CD4-positive, CD25-positive, alpha-beta regulatory T cell (primary cell): ENCODE measurements at regions not wholly inside any gene's neighbourhood (a gene's known extent, or its start where the extent isn't known, plus 50 kb on each side); places are given as distances from the start of the nearest gene placed in this dataset.

ENCODE experiments used
- ATAC-seq, 2 donors: fragments of 150-1000 bp; cut with Tn5 transposase; one replicate each; pipeline ENCODE4 v1.10.0; 2021; ENCODE audit warnings: low read depth in 2 of 2, moderate number of reproducible peaks in 2 of 2, moderate library complexity in 1 of 2
- DNase-seq, 3 donors: peaks; one replicate each; pipeline versions ENCODE4 v3.0.0 to v3.0.0-alpha.2; 2012 to 2022; ENCODE audit warnings: mixed read lengths in 1 of 3
- H3K27ac ChIP-seq: one replicate; pipeline ENCODE4 v1.7.0; 2013; ENCODE audit warnings: mild to moderate bottlenecking, low read length; ENCODE audit not compliant: insufficient read depth, poor library complexity, severe bottlenecking
- H3K27me3 ChIP-seq: one replicate; pipeline ENCODE4 v1.7.0; 2013; ENCODE audit warnings: low read length; ENCODE audit not compliant: control insufficient read depth, insufficient read depth
- H3K36me3 ChIP-seq: one replicate; pipeline ENCODE4 v1.7.0; 2013; ENCODE audit warnings: mild to moderate bottlenecking, low read length, moderate library complexity; ENCODE audit not compliant: control insufficient read depth, insufficient read depth
- H3K4me1 ChIP-seq: 2 replicates; pipeline ENCODE4 v1.7.0; 2013; ENCODE audit warnings: mild to moderate bottlenecking, low read length; ENCODE audit not compliant: insufficient read depth, control insufficient read depth, poor library complexity, severe bottlenecking
- H3K4me3 ChIP-seq: one replicate; pipeline ENCODE4 v1.7.0; 2013; ENCODE audit warnings: low read depth, mild to moderate bottlenecking, low read length, moderate library complexity
- H3K9me3 ChIP-seq, 2 experiments: 1 replicate in 1 of 2; 2 replicates in 1 of 2; pipeline ENCODE4 v1.7.0; 2013; ENCODE audit warnings: low read length in 2 of 2, mild to moderate bottlenecking in 1 of 2, moderate library complexity in 1 of 2; ENCODE audit not compliant: control insufficient read depth in 2 of 2
- H3K27ac Mint-ChIP-seq, 3 donors: one replicate each; pipeline ENCODE4 v1.8.0; 2020 to 2022; ENCODE audit warnings: mild to moderate bottlenecking in 3 of 3, mixed read lengths in 3 of 3, moderate library complexity in 2 of 3
- H3K27me3 Mint-ChIP-seq: one replicate; pipeline ENCODE4 v1.8.0; 2022; ENCODE audit warnings: mild to moderate bottlenecking, mixed read lengths
- H3K36me3 Mint-ChIP-seq: one replicate; pipeline ENCODE4 v1.8.0; 2020; ENCODE audit warnings: mixed read lengths
- H3K4me1 Mint-ChIP-seq, 4 donors: one replicate each; pipeline ENCODE4 v1.8.0; 2020 to 2022; ENCODE audit warnings: mixed read lengths in 4 of 4, mild to moderate bottlenecking in 1 of 4
- H3K4me3 Mint-ChIP-seq, 4 donors: one replicate each; pipeline ENCODE4 v1.8.0; 2020 to 2022; ENCODE audit warnings: mild to moderate bottlenecking in 4 of 4, mixed read lengths in 4 of 4, moderate library complexity in 3 of 4
- H3K9me3 Mint-ChIP-seq, 7 donors: one replicate each; pipeline ENCODE4 v1.8.0; 2020 to 2022; ENCODE audit warnings: mixed read lengths in 7 of 7, mild to moderate bottlenecking in 3 of 7, moderate library complexity in 2 of 7

GRCh38 chr5:51449026-51449425 is 65.8 kb downstream of the ISL1 start:
- Mint-ChIP-seq H3K27me3 (no peaks in the 10 kb centered on the region), H3K4me3 (no peak overlapping the region), H3K4me1 (no peaks in the 10 kb centered on the region), H3K9me3 (peaks cover 0 to 24% (median 5%) of the 10 kb centered on the region in 7 donors), H3K27ac (no peak overlapping the region), H3K36me3 (no peaks in the 10 kb centered on the region)
- Histone ChIP-seq H3K4me1 (no peaks in the 10 kb centered on the region), H3K27ac (no peak overlapping the region), H3K4me3 (no peak overlapping the region), H3K27me3 (no peaks in the 10 kb centered on the region), H3K36me3 (no peaks in the 10 kb centered on the region), H3K9me3 (no peaks in the 10 kb centered on the region)
- no peak for DNase-seq
- ATAC-seq = no peak

DNA sequence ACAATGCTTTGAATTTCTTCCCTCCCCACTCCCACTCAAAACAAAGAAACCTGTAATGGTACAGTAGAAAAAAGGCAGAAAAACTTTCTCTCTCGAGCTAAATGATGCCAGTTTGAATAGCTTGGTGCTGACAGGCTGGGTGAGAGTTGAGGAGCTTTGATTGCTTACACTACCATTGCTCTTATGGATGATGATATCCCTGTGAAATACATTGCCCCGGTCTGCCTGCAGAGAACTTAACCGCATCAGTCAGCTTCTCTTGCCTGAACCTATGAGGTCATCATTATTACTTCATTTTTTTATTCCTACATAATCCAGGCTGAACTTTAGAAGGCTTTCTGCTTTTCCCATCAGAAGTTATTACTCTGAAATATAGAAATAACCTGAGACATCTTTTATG is 69.3 kb downstream of the ISL1 start:
- ATAC-seq (no peak), DNase-seq (no peak)
- H3K27me3 Mint-ChIP-seq = no peaks in the 10 kb centered on the region
- no peak overlapping the region for H3K4me3 Mint-ChIP-seq
- Histone ChIP-seq H3K36me3 (no peaks in the 10 kb centered on the region), H3K4me1 (no peaks in the 10 kb centered on the region), H3K27ac (no peak overlapping the region), H3K4me3 (no peak overlapping the region), H3K27me3 (no peaks in the 10 kb centered on the region), H3K9me3 (no peaks in the 10 kb centered on the region)
- H3K27ac Mint-ChIP-seq = no peak overlapping the region
- no peaks in the 10 kb centered on the region for H3K4me1 Mint-ChIP-seq
- peaks cover 0 to 23% (median 2%) of the 10 kb centered on the region in 7 donors for H3K9me3 Mint-ChIP-seq
- H3K36me3 Mint-ChIP-seq = no peaks in the 10 kb centered on the region

- Mint-ChIP-seq H3K36me3 (no peaks in the 10 kb centered on the region), H3K4me3 (no peak overlapping the region), H3K27me3 (no peaks in the 10 kb centered on the region), H3K9me3 (peaks cover 0 to 5% (median 1%) of the 10 kb centered on the region in 7 donors), H3K27ac (no peak overlapping the region), H3K4me1 (no peaks in the 10 kb centered on the region)
- H3K27ac ChIP-seq = no peak overlapping the region
- H3K4me1 ChIP-seq = no peaks in the 10 kb centered on the region
- ATAC-seq = no peak
- DNase-seq = no peak
- H3K36me3 ChIP-seq = no peaks in the 10 kb centered on the region
- no peaks in the 10 kb centered on the region for H3K9me3 ChIP-seq
- H3K27me3 ChIP-seq = no peaks in the 10 kb centered on the region
- H3K4me3 ChIP-seq = no peak overlapping the region
Observed at GRCh38 chr5:51465165-51465564, 81.9 kb downstream of the ISL1 start.

- no peak overlapping the region for H3K27ac ChIP-seq
- no peak overlapping the region for H3K4me3 ChIP-seq
- H3K36me3 ChIP-seq = no peaks in the 10 kb centered on the region
- no peaks in the 10 kb centered on the region for H3K27me3 Mint-ChIP-seq
- peak overlapping the region in 1 of 3 donors; percentile 48 for H3K27ac Mint-ChIP-seq
- H3K9me3 Mint-ChIP-seq = peaks cover 0 to 8% (median 0%) of the 10 kb centered on the region in 7 donors
- H3K9me3 ChIP-seq = no peaks in the 10 kb centered on the region
- H3K36me3 Mint-ChIP-seq = no peaks in the 10 kb centered on the region
- H3K4me1 ChIP-seq = no peaks in the 10 kb centered on the region
- no peaks in the 10 kb centered on the region for H3K4me1 Mint-ChIP-seq
- ATAC-seq = no peak
- H3K27me3 ChIP-seq = no peaks in the 10 kb centered on the region
- no peak overlapping the region for H3K4me3 Mint-ChIP-seq
- DNase-seq = no peak
Observed at GRCh38 chr5:51466214-51466613, 83.0 kb downstream of the ISL1 start.

- Histone ChIP-seq H3K9me3 (no peaks in the 10 kb centered on the region), H3K4me3 (no peak overlapping the region), H3K27me3 (no peaks in the 10 kb centered on the region), H3K36me3 (no peaks in the 10 kb centered on the region), H3K27ac (no peak overlapping the region), H3K4me1 (no peaks in the 10 kb centered on the region)
- no peak overlapping the region for H3K27ac Mint-ChIP-seq
- H3K9me3 Mint-ChIP-seq = peaks cover 0 to 5% (median 0%) of the 10 kb centered on the region in 7 donors
- no peaks in the 10 kb centered on the region for H3K36me3 Mint-ChIP-seq
- no peak overlapping the region for H3K4me3 Mint-ChIP-seq
- no peaks in the 10 kb centered on the region for H3K27me3 Mint-ChIP-seq
- DNase-seq (no peak), ATAC-seq (no peak)
- H3K4me1 Mint-ChIP-seq = no peaks in the 10 kb centered on the region
Observed at GRCh38 chr5:51468196-51468595, 84.9 kb downstream of the ISL1 start.

DNA sequence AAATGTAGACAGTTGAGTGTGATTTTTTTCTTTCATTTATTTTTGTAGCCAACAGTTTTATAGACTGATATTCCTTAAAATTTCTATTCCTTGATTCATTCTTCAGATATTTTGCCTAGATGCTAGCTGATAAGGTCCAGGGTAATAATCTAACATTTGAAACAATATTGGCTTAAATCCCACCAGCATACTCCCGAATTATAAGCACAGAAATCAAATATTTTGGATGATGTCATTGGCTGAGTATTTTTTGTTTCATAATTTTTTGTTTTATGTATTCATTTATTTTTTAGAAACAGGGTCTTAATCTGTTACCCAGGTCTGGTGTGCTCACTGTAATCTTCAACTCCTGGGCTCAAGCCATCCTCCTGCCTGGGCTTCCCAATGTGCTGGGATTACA is 88.4 kb downstream of the ISL1 start:
- no peaks in the 10 kb centered on the region for H3K36me3 ChIP-seq
- H3K27ac ChIP-seq = no peak overlapping the region
- Mint-ChIP-seq H3K27me3 (no peaks in the 10 kb centered on the region), H3K4me1 (no peaks in the 10 kb centered on the region), H3K36me3 (no peaks in the 10 kb centered on the region), H3K4me3 (no peak overlapping the region), H3K9me3 (peaks cover 0 to 5% (median 0%) of the 10 kb centered on the region in 7 donors), H3K27ac (no peak overlapping the region)
- no peak overlapping the region for H3K4me3 ChIP-seq
- ATAC-seq = no peak
- no peak for DNase-seq
- H3K4me1 ChIP-seq = no peaks in the 10 kb centered on the region
- H3K9me3 ChIP-seq = no peaks in the 10 kb centered on the region
- no peaks in the 10 kb centered on the region for H3K27me3 ChIP-seq

DNA sequence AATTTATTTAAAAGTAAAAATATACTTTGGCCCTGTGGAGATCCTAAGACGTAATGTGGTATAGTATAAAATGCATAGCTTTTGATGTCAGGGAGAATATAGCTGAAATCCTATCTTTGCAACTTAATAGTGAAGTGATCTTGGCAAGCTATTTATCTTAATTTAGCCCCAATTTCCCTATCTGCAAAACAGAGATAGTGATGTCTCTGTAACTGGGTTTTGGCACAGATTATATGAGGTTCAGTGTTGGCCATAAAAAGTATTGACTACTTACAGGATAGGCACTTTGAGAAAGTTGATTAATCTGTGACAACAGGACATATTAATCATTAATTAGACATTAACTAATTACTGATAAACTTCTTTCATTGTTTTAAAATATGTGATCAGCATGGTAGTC is 89.2 kb downstream of the ISL1 start:
- ATAC-seq (no peak), DNase-seq (no peak)

DNA sequence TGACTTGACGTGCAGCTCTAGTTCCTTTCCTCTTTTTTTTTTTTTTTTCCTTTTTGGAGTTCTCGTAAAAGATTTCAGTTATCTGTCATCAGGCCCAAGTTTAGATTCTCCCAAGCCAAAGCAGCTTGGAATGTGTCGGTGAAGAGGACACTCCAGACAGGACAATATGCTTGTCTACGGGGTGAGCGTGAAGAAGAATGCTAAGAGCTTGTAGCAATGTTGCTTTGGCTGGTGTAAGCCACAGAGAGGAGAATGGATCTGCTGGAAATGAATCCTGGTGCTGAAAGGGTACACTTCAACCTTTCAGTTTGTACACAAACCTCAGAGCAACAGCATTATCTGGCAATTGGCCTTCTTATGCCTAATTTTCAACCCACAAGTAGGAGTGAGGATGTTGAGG is 92.4 kb downstream of the ISL1 start:
- peaks cover 0 to 11% (median 1%) of the 10 kb centered on the region in 7 donors for H3K9me3 Mint-ChIP-seq
- ATAC-seq (no peak), DNase-seq (no peak)
- H3K4me1 ChIP-seq = no peaks in the 10 kb centered on the region
- H3K4me3 Mint-ChIP-seq = no peak overlapping the region
- H3K27ac Mint-ChIP-seq = no peak overlapping the region
- no peaks in the 10 kb centered on the region for H3K4me1 Mint-ChIP-seq
- no peaks in the 10 kb centered on the region for H3K27me3 ChIP-seq
- H3K27me3 Mint-ChIP-seq = no peaks in the 10 kb centered on the region
- H3K36me3 Mint-ChIP-seq = no peaks in the 10 kb centered on the region
- H3K4me3 ChIP-seq = no peak overlapping the region
- no peak overlapping the region for H3K27ac ChIP-seq
- H3K36me3 ChIP-seq = no peaks in the 10 kb centered on the region
- no peaks in the 10 kb centered on the region for H3K9me3 ChIP-seq

More for the DNA sequence above, 89.2 kb downstream of the ISL1 start:
- Mint-ChIP-seq H3K4me3 (no peak overlapping the region), H3K4me1 (no peaks in the 10 kb centered on the region), H3K9me3 (peaks cover 0 to 5% (median 0%) of the 10 kb centered on the region in 7 donors), H3K36me3 (no peaks in the 10 kb centered on the region), H3K27ac (no peak overlapping the region), H3K27me3 (no peaks in the 10 kb centered on the region)
- H3K9me3 ChIP-seq = no peaks in the 10 kb centered on the region
- H3K36me3 ChIP-seq = no peaks in the 10 kb centered on the region
- no peak overlapping the region for H3K4me3 ChIP-seq
- H3K27ac ChIP-seq = no peak overlapping the region
- H3K27me3 ChIP-seq = no peaks in the 10 kb centered on the region
- no peaks in the 10 kb centered on the region for H3K4me1 ChIP-seq
